Effector memory CD8-positive, alpha-beta T cell (primary cell): ENCODE measurements at regions not wholly inside any gene's neighbourhood (a gene's known extent, or its start where the extent isn't known, plus 50 kb on each side); places are given as distances from the start of the nearest gene placed in this dataset.
A peak's percentile ranks its signal among the peaks of the same experiment; 100 is the strongest.

Source experiments
- ATAC-seq: fragments of 150-1000 bp; cut with Tn5 transposase; replicated peaks from 2 replicates; pipeline ENCODE4 v1.10.0; 2021; ENCODE audit warnings: mild to moderate bottlenecking, moderate library complexity
- DNase-seq, 3 experiments: peaks; one replicate each; pipeline ENCODE4 v3.0.0; 2021
- H3K27ac Mint-ChIP-seq, 2 donors: one replicate each; pipeline ENCODE4 v1.8.0; 2022; ENCODE audit warnings: mild to moderate bottlenecking in 2 of 2, mixed read lengths in 2 of 2, moderate library complexity in 2 of 2
- H3K27me3 Mint-ChIP-seq, 2 donors: one replicate each; pipeline ENCODE4 v1.8.0; 2022; ENCODE audit warnings: mixed read lengths in 2 of 2
- H3K36me3 Mint-ChIP-seq: one replicate; pipeline ENCODE4 v1.8.0; 2022; ENCODE audit warnings: mild to moderate bottlenecking, moderate library complexity, mixed read lengths; ENCODE audit not compliant: insufficient read depth
- H3K4me1 Mint-ChIP-seq, 2 donors: one replicate each; pipeline ENCODE4 v1.8.0; 2022; ENCODE audit warnings: low read depth in 2 of 2, mixed read lengths in 2 of 2
- H3K4me3 Mint-ChIP-seq, 2 donors: one replicate each; pipeline ENCODE4 v1.8.0; 2022; ENCODE audit warnings: mild to moderate bottlenecking in 2 of 2, mixed read lengths in 2 of 2, moderate library complexity in 2 of 2
- H3K9me3 Mint-ChIP-seq, 2 donors: one replicate each; pipeline ENCODE4 v1.8.0; 2022; ENCODE audit warnings: mixed read lengths in 2 of 2

DNA sequence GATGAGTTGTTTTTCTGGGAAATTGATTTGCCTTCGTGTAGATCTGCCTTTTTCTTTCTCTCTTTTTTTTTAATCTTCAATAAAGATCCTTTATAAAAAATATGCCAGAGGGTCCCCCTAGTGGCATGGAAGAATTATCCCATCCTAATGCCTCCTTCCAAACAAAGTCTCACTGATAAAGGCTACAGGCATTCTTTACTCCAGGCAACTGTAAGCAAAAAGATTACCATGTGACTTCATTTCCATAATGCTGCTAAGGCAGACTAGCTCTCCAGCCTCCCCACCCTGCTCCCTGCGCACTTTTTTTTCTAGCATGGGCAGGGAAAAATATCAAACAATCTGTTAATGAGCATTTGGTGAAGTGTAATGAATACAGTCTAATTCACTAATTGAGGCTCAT lies 220.2 kb upstream of the CDH8 start:
- Mint-ChIP-seq H3K4me1 (no peaks in the 10 kb centered on the region), H3K9me3 (peaks cover 14% of the 10 kb centered on the region in 2 donors), H3K36me3 (no peaks in the 10 kb centered on the region), H3K27ac (no peak overlapping the region), H3K4me3 (no peak overlapping the region), H3K27me3 (no peaks in the 10 kb centered on the region)
- ATAC-seq (no peak), DNase-seq (no peak)

DNA sequence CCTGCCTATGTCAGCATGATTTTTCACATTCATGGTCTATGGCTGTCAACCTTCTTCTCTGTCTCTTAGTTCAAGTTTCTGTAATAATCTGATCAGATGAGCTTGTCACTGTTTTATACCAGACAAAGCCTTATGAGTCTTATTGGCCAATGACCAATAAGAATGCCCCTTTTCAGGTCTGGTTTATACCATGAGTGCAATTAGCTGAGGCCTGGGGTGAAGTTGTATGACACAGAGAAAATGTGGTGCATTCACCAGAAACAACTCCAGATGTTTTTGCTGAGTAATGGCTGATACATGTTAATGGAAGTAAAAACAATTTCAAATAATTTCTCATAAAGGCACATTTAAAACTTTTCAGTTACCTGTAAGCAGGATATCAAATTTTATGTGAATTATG lies 218.6 kb upstream of the CDH8 start:
- Mint-ChIP-seq H3K4me1 (no peaks in the 10 kb centered on the region), H3K27me3 (no peaks in the 10 kb centered on the region)

DNA sequence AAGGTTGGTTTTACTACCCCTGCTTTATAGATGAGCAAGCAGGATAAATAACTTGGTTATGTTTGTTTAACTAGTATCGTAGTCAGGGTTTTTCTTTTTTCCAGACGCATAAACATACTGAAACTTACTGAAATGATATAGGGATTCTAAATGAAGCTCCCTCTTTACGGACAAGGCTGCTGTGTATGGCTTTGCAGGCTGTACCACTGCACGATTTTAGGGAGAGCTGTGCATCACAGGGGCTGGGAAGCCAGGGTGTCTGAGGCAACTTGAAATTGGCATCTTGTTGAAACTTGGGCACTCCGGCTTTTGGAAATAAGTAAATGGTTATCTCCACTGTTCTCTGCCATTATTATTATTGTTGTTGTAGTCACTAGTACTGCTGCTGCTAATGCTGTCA lies 218.1 kb upstream of the CDH8 start:
- no peaks in the 10 kb centered on the region for H3K4me1 Mint-ChIP-seq

More for the DNA sequence above, 218.6 kb upstream of the CDH8 start:
- Mint-ChIP-seq H3K36me3 (no peaks in the 10 kb centered on the region), H3K9me3 (peaks cover 13 to 17% of the 10 kb centered on the region in 2 donors), H3K27ac (no peak overlapping the region), H3K4me3 (no peak overlapping the region)
- DNase-seq: no peak
- ATAC-seq: no peak

DNA sequence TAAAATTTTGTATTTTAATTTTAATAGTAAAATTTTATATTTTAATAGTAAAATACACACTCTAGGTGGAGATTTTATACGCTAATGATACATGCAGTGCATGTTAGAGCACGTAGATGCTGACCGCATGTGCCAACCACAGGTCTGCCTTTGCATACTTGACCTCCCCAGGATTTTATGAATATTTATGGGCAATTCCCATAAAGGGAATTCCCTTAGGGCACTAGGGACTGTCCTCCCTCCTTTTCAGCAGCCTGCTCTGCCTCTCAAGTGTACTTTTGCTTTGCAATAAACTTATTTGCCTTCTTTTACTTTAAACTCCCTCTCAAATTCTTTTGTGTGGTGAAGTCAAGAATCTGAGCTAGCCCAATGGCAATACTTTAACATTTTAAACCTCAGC lies 217.7 kb upstream of the CDH8 start:
- no peaks in the 10 kb centered on the region for H3K4me1 Mint-ChIP-seq
- ATAC-seq: no peak
- peaks cover 11 to 19% of the 10 kb centered on the region in 2 donors for H3K9me3 Mint-ChIP-seq
- no peak overlapping the region for H3K27ac Mint-ChIP-seq
- H3K27me3 Mint-ChIP-seq: no peaks in the 10 kb centered on the region
- no peaks in the 10 kb centered on the region for H3K36me3 Mint-ChIP-seq
- no peak for DNase-seq
- no peak overlapping the region for H3K4me3 Mint-ChIP-seq

More for the DNA sequence above, 218.1 kb upstream of the CDH8 start:
- Mint-ChIP-seq H3K36me3 (no peaks in the 10 kb centered on the region), H3K9me3 (peaks cover 11 to 20% of the 10 kb centered on the region in 2 donors), H3K4me3 (no peak overlapping the region), H3K27me3 (no peaks in the 10 kb centered on the region), H3K27ac (no peak overlapping the region)
- ATAC-seq (no peak), DNase-seq (no peak)

DNA sequence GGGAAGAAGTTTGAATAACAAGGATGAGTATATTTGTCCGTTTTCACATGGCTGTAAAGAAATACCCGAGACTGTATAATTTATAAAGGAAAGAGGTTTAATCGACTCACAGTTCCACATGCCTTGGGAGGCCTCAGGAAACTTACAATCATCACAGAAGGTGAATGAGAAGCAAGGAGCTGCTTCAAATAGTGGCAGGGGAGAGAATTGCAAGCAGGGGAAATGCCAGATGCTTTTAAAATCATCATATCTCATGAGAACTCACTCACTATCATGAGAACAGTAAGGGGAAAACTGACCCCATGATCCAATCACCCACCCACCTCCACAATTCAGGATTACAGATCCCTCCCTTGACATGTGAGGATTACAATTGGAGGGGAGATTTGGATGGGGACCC lies 212.8 kb upstream of the CDH8 start:
- H3K4me3 Mint-ChIP-seq: no peak overlapping the region
- no peaks in the 10 kb centered on the region for H3K4me1 Mint-ChIP-seq
- H3K36me3 Mint-ChIP-seq: no peaks in the 10 kb centered on the region
- ATAC-seq (no peak), DNase-seq (no peak)
- peaks cover 12 to 27% of the 10 kb centered on the region in 2 donors for H3K9me3 Mint-ChIP-seq
- H3K27ac Mint-ChIP-seq: no peak overlapping the region
- no peaks in the 10 kb centered on the region for H3K27me3 Mint-ChIP-seq

DNA sequence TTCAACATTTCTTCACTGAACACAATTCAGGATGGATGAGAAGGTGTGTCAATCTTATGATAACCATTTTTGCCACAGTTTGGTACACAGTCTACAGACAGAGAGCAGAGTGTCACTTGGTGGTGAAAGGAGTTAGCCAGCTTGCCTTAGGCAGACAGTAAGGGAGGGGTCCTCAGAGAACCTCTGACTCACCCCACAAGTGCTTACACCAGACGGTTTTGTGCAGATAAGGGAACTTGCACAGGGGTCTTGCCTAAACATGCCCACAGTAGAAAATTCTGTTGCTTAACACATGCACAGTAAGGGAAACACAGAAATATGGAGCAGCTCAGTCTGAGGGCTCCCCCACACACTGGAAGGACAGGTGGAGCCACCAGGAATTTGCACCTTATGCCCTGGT lies 204.5 kb upstream of the CDH8 start:
- Mint-ChIP-seq H3K4me1 (no peaks in the 10 kb centered on the region), H3K27ac (no peak overlapping the region), H3K27me3 (no peaks in the 10 kb centered on the region), H3K9me3 (peaks cover 14 to 19% of the 10 kb centered on the region in 2 donors), H3K36me3 (no peaks in the 10 kb centered on the region), H3K4me3 (no peak overlapping the region)
- DNase-seq: no peak
- no peak for ATAC-seq

DNA sequence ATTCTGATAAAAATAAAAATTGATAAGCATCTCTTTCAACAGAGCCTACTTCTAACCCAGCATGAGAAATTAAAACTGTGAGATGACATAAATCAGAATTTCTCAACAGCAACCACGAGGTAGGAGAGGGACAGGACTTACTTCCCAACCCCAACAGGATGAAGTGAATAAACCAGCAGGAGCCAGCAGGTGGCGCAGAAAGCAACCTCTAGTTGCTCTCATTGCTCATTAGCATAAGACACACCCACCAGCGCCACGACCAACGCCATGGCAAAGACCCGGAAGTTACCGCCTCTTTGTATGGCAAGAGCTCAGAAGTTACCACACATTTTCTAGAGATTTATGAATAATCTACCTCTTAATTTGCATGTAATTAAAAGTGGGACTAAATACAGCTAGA lies 189.4 kb upstream of the CDH8 start:
- DNase-seq: peak in 1 of 3 experiments; percentile 4

DNA sequence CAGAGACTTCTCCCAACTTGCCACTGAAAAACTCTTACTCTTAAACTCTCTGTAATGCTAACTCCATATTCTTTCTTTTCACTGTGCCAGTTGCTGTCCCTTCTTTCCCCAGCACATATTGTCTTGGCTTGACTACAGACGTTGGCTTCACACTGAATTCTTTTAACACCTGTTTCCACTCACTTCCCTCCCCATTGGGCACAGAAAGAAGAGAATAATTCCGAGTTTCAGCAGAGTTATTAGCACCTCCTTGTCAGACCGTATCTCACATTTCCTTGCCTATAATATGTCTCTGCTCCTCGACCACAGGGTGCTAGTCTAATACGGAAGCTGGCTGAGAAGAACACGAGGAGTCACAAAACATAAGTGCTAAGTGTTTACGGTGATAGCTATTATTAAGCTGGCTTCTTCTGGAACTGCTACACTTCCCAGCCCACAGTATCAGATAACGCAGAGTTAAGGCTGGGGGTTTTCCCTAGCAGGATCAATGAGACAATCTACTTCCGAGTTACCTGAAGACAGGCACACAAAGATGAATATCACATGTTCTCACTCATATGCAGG lies 188.5 kb upstream of the CDH8 start:
- ATAC-seq (no peak), DNase-seq (no peak)
- no peaks in the 10 kb centered on the region for H3K27me3 Mint-ChIP-seq
- no peak overlapping the region for H3K27ac Mint-ChIP-seq
- no peaks in the 10 kb centered on the region for H3K4me1 Mint-ChIP-seq
- H3K4me3 Mint-ChIP-seq: no peak overlapping the region
- peaks cover 7 to 9% of the 10 kb centered on the region in 2 donors for H3K9me3 Mint-ChIP-seq
- no peaks in the 10 kb centered on the region for H3K36me3 Mint-ChIP-seq

More for the DNA sequence above, 189.4 kb upstream of the CDH8 start:
- Mint-ChIP-seq H3K27ac (no peak overlapping the region), H3K27me3 (no peaks in the 10 kb centered on the region), H3K9me3 (peaks cover 7% of the 10 kb centered on the region in 2 donors), H3K4me3 (no peak overlapping the region), H3K36me3 (no peaks in the 10 kb centered on the region), H3K4me1 (no peaks in the 10 kb centered on the region)
- no peak for ATAC-seq

DNA sequence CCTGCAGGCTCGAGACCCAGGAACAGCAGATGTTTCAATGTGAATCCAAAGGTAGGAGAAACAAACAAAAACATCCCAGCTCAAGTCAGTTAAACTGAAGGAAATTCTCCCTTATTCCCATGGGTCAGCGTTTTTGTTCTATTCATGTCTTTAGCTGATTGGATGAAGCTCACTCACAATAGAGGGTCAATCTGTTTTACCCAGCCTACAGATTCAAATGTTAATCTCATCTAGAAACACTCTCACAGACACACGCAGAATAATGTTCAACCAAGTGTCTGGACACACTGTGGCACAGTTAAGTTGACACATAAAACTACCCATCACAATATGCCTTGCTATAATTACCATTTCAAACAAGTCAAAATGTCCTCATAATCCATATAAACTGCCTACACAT lies 180.6 kb upstream of the CDH8 start:
- Mint-ChIP-seq H3K9me3 (peaks cover 15 to 27% of the 10 kb centered on the region in 2 donors), H3K36me3 (no peaks in the 10 kb centered on the region), H3K27ac (no peak overlapping the region), H3K27me3 (no peaks in the 10 kb centered on the region), H3K4me3 (no peak overlapping the region), H3K4me1 (no peaks in the 10 kb centered on the region)
- no peak for DNase-seq
- ATAC-seq: no peak

DNA sequence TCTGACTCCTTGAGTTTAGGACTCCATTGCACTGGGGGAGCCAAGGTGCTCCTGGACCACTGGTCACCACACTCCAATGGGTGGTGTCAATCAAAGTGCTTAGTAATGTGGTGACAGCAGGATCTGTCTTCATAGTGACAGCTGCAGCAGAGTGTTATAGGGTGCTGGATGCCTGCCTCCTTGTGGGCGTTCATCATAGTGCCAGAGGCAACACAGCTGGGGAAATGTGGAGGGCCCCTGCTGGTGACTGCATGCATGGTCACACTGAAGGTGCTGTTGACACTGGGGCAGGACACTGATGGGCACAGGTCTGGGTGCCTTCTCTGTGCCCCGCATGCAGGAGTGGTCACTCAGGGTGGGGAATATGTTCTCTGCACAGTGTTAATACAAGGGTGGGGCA lies 177.5 kb upstream of the CDH8 start:
- H3K9me3 Mint-ChIP-seq: peaks cover 19 to 45% of the 10 kb centered on the region in 2 donors

DNA sequence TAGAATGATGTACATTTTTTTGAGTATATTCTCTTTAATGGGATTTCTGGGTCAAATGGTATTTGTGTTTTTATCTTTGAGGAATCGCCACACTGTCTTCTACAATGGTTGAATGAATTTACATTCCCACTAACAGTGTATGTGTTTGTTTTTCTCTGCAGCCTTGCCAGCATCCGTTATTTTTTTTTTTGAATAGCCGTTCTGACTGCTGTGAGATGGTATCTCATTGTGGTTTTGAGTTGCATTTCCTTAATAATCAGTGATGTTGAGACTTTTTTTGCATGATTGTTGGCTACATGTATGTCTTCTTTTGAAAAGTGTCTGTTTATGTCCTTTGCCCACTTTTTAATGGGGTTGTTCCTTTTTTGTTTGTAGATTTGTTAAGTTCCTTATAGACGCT lies 172.7 kb upstream of the CDH8 start:
- H3K27ac Mint-ChIP-seq: no peak overlapping the region
- ATAC-seq (no peak), DNase-seq (no peak)
- no peaks in the 10 kb centered on the region for H3K4me1 Mint-ChIP-seq
- no peaks in the 10 kb centered on the region for H3K36me3 Mint-ChIP-seq
- peaks cover 17 to 38% of the 10 kb centered on the region in 2 donors for H3K9me3 Mint-ChIP-seq
- H3K4me3 Mint-ChIP-seq: no peak overlapping the region
- no peaks in the 10 kb centered on the region for H3K27me3 Mint-ChIP-seq

More for the DNA sequence above, 177.5 kb upstream of the CDH8 start:
- Mint-ChIP-seq H3K27ac (no peak overlapping the region), H3K4me1 (no peaks in the 10 kb centered on the region), H3K27me3 (no peaks in the 10 kb centered on the region), H3K36me3 (no peaks in the 10 kb centered on the region), H3K4me3 (no peak overlapping the region)
- no peak for ATAC-seq
- DNase-seq: no peak

DNA sequence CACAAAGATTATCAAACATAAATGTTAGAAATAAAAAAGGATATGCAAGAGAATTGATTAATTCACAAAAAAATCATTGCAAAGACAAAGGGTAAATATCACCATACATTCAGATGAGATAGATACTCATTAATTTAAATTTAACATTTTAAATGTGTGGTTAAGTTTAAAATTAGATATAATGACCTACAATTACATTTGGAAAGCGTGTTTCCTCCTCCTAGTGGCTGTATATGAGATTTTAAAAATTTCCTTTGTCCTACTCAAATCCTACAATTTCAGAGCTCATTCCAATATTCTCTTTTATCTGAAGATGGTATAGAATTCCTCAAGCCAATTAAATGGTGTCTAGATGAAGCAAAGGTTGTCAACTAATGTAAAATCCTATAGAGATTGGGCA lies 169.2 kb upstream of the CDH8 start:
- ATAC-seq (no peak), DNase-seq (no peak)
- Mint-ChIP-seq H3K36me3 (no peaks in the 10 kb centered on the region), H3K9me3 (peaks cover 8 to 15% of the 10 kb centered on the region in 2 donors), H3K27me3 (no peaks in the 10 kb centered on the region), H3K27ac (no peak overlapping the region), H3K4me3 (no peak overlapping the region), H3K4me1 (no peaks in the 10 kb centered on the region)

DNA sequence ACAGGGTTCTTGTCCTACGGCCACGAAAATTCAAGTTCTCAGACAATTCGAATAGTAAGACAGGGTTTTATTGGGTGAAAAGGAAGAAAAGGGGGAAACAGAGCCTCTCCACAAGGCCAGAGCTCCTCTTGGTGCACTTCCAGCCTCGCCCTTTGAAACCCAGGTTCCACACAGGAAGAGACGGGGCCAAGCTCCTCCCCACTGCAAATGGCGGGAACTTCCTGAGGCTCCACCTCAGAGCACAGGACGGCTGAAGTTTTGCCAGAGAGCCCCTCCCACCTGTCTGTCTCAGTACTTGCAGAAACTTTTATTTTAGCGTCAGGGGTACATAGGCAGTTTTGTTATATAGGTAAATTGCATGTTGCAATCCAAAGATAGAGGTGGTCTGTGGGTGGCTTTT lies 165.7 kb upstream of the CDH8 start:
- no peak overlapping the region for H3K27ac Mint-ChIP-seq
- H3K4me1 Mint-ChIP-seq: no peaks in the 10 kb centered on the region
- ATAC-seq: no peak
- H3K4me3 Mint-ChIP-seq: no peak overlapping the region
- H3K9me3 Mint-ChIP-seq: peaks cover 5 to 7% of the 10 kb centered on the region in 2 donors
- H3K36me3 Mint-ChIP-seq: no peaks in the 10 kb centered on the region
- H3K27me3 Mint-ChIP-seq: no peaks in the 10 kb centered on the region
- DNase-seq: no peak

DNA sequence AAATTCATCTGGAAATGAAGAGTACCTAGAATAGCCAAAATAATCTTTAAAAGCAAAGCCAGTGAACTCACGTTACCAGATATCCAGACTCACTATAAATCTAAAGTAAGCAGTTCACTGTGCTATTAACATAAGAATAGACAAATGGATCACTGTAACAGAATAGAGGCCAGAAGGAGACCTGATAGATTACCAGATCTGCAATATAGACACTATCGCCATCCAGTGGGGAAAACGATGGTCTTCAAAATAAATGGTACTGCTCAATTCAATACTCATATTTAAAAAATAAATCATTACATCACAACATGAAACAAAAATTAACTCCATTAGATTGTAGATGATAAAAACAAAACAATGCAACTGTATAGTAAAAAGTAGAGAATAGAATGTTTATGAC lies 158.6 kb upstream of the CDH8 start:
- no peak overlapping the region for H3K4me3 Mint-ChIP-seq
- DNase-seq (no peak), ATAC-seq (no peak)
- H3K36me3 Mint-ChIP-seq: no peaks in the 10 kb centered on the region
- no peaks in the 10 kb centered on the region for H3K4me1 Mint-ChIP-seq
- H3K9me3 Mint-ChIP-seq: peaks cover 8 to 9% of the 10 kb centered on the region in 2 donors
- H3K27ac Mint-ChIP-seq: no peak overlapping the region
- no peaks in the 10 kb centered on the region for H3K27me3 Mint-ChIP-seq

DNA sequence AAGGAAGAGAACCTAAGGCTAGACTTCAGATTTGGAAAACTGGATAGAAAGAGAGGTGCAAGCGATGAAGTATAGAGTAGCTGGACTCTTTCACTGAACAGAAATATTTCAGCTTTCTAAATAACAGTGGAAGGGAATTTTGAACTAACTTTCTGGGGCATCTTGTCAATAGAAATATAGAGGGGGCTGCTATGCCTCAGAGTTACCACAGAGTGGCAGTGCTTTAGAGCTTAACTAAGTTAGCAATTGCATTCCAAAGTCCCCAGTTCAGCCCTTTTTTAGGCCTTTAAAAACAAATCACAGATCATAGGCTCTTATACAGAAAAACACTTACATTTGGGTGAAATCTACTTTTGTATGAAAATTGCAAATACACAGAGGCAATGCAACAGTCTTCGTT lies 154.2 kb upstream of the CDH8 start:
- ATAC-seq (no peak), DNase-seq (no peak)
- Mint-ChIP-seq H3K4me3 (no peak overlapping the region), H3K36me3 (no peaks in the 10 kb centered on the region), H3K27me3 (no peaks in the 10 kb centered on the region), H3K27ac (no peak overlapping the region), H3K4me1 (no peaks in the 10 kb centered on the region), H3K9me3 (peaks cover 8 to 15% of the 10 kb centered on the region in 2 donors)
